ENCODE measurements at regions not wholly inside any gene's neighbourhood (a gene's known extent, or its start where the extent isn't known, plus 50 kb on each side); places are given as distances from the start of the nearest gene placed in this dataset.
A peak's percentile ranks its signal among the peaks of the same experiment; 100 is the strongest.

DNA sequence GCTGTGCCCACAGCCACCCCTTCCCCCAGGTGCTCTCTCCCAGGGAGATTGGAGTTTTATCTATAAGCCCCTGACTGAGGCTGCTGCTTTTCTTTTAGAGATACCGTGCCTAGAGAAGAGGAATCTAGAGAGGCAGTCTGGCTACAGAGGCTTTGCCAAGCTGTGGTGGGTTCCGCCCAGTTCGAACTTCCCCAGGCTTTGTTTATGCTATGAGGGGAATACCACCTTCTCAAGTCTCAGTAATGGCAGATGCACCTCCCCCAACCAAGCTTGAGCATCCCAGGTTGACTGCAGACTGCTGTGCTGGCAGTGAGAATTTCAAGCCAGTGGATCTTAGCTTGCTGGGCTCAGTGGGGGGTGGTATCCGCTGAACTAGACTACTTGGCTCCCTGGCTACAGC, 157.4 kb downstream of the CAAP1 start:
- DNase-seq: no peak

DNA sequence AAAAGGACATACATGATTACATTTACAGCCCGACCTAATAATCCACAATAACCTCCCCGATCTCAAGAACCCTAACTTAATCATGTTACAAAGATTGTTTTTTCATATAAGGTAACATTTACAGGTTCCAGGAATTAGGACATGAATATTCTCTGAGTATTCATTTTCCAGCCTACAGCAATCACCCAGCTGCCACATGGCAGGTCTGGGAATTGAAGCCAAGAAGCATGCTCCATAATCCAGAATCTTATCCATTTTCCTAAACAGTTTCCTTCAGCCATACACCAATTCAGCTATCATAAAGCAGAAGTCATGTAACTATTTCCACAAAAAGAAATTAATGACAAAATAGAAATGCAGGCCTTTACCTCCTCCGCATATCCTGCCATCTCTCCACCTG, 163.4 kb downstream of the CAAP1 start:
- DNase-seq: no peak

DNA sequence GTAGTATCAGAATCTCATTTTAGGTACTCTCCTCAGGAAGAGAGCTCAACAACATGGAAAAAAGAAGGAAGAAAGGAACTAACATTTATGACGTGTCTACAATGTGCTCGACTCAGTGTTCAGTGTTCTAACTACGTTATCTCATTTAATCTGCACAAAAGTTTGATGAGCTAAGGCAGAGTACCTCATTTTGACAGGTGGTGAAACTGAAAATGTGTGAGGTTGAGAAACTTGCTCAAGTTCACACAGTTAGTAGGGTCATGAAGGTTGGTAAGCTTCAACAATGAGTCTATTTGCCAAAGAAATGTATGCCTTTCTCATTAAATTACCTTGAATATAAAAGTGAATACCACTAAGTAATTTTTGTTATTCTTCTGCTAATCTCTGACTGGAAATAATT, 165.1 kb downstream of the CAAP1 start:
- no peak for DNase-seq

DNA sequence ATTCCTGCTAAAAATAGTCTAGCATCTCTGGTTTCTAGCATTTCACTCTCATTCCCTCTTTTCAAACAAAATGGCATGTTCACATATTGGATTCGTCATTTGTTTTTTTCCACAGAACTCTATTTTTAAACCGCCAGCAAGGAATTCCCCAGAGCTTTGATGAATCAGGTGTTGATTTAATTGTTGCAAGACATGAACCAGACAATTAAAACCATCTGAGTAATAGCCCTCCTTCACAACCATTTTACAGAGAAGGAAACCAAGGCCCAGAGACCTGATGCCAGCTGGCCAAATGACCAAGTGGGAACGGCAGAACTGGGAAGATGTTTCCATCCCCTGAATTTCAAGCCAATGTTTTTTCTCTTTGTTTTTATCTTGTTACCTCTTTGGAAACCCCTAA, 167.0 kb downstream of the CAAP1 start:
- no peak for DNase-seq

DNA sequence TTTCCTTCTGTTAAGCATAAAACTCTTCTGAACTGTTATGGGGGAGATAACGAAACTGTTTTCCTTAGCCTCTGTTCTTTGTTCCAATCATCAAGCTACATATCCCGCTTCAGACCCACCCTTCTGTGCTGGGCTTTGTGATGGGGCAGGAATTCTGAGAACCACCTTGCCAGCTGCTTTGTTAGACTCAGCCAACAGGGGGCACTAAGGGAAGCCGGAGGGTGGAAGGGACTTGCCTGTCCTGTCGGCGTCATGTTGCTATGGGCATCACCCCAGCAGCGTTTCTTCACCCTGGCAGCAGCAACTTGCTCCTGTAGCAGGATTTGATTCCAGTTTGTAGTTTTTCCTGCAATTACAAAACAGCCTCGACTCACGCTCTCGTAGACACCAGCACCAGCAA, 169.1 kb downstream of the CAAP1 start:
- DNase-seq: peak; percentile 13 to 29

DNA sequence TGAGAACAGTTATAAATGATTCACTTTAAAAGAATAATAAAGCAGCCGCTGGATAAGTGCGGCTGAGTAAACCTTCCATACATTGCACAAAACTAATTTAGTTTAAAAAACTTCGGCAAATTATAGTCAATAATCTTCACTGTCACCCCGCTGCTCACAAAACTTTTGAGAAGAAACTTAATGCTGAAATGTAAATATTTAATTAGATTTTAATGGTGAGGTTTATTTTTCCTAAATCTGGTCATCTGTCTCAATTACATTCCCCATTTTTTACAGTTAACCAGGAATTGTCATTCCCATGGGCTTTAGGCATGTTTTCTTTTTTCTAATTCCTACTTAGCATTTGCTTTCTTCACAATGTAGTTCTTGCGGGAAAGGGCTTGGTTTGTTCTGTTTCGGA, 169.8 kb downstream of the CAAP1 start:
- DNase-seq: no peak

DNA sequence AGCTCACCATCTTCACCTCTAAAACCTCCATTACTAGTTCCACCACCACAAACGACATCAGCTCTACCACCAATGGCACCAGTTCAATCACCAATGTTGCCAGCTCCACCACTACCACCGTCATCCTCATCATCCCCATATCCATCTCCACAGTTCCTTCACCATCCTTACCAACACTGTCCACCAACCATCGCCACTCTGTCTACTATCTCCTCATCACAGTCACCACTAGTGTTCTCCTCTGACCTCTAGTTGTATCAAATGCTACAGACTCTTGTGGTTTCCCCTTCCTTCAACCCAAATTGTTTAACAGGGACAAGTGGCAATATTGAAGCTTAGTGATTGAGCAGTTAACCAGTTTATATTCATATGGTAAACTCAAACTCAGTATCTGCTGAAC, 182.6 kb downstream of the CAAP1 start:
- no peak for DNase-seq

DNA sequence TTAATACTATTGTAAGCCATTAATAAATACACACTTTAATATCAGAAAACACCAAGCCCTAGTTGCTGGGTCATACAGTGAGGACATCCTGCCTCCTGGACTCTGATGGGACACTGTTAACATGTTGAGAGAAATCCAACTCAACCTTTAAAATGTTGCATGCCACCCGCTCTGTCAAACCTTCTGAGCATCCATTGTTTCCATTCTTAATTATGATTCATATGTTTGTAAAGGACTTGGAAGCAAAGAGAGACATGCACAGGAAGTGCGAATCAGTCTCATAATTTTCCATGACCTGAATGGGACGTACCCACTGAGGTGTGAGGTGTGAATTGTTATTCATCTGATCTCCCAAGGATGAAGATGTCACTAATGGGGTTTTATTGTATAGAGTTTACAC, 186.4 kb downstream of the CAAP1 start:
- no peak for DNase-seq

DNA sequence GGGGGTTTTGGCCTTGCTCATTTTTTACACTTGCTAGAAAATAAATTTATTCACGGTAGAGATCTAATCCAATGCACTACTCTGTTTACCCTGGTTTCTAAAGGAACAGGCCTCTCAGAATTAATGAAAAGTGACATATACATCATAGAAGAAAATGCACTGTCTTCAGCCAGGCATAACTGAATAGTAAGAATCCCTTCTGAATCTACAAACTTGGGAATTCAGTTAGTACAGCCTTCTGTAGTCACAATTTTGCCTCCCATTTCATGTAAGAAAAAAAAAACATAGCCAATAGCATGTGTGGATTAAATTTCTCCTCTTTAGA, 197.3 kb downstream of the CAAP1 start:
- DNase-seq: no peak

DNA sequence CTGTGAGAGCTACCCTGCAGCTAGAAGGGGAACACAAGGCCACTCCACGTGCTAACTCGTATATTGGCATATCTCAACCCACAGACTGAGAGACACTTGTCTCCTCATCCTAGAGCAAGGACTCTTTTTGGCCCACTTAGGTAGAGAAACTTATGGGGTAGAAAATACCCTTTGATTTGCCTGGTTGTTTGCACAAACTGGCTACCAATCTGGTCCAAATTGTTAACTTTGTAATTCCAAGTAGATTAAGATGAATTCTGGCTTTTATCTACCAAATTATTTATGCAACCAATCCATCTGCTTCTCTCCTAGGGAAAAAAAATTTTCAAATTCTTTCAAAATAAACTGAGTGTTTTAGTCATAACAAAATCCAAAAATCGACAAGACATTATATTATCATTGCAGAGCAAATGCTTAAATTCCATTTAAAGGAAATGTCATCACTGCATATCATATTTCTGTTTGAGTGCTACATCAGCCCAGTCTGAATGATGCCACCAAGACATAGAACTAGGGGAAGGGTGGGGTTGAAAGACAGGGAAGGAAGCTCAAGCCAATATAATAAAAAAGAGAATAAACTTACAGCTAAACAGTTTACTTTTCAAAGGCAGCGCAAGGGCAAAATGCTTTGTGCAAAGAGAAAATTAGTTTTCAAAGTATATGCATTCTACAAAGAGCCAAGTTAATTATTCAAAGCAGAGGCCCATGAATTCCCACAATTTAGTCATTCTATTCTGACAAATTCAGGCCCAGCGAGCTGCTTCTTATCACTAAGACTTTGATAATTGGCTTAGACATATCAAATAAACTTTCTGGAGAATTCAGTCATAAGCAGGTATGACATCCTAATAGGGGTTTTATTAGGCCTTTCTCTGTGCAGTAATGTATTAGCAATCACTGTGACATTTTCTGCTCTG, 198.0 kb downstream of the CAAP1 start:
- no peak for DNase-seq

DNA sequence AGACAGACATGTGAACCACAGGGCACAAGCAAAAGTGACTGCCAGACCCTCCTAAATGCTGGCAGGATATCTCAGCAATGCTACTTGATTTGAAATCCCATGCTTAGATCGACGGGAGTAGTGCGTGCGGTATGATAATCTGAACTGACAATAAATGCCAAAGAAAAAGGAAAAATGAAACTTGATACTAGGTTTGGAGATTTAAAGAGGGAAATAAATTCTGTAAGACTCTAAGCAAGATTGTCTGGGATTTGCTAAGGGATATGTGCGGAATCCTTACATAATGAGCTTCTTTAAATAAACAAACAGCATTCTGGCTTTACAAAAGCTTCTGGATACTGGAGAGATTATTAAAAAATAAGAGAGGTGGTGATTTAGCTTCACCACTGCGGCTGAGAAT, 203.6 kb downstream of the CAAP1 start:
- DNase-seq: no peak

DNA sequence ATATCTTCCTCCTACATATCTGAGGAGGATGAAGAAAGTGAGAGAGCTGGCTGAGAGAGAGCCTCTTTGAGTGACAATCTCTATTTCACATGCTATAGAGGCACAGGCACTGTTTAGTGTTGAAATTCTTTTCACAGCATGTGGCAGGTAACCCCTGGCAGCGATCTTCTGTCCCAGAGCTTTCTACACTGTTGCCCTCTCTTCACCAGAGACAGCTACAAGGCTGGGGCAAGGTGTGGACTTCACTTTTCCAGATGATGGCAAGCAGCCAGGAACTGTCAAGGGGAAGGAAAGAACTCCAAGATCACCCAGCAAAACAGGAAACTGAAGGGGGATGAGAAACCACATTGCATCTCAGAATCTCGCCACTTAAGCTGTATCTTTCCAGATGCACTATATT, 205.2 kb downstream of the CAAP1 start:
- DNase-seq: no peak

DNA sequence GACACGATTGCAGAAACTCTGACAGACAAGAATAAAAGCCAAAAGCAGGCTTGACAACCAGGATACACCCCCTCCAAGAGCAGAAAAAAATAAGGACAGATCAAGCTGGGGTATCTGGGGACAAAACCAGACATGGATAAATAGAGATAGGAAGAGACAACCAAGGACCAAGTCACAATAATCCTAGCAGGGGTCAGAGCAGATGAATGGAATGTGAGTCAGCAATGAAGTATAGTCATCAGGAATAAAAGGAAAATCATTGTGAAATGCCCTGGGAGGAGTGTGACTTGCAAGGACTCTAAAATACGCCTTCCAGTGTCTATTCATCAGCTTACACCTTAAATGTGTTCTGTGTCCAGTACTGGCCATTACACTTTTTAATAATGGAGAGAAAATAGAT, 206.8 kb downstream of the CAAP1 start:
- DNase-seq: no peak

DNA sequence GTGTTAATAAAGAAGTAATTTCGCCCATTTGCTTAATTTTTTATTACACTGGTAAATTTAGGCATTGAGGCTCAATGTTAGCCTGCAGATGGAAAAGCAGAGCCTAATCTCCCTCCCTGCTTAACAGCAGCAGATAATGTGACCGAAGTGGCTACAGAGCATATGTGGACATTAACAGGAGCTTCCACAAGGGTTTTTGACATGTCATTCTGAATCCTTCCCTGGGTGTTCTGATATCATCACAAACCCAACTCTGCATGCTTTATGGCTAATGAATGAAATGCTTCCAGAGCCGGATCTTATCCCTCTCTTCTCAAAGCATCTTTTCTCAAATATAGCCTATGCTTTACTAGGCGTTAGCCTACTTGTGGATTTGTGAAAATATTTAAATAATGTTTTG, 208.6 kb downstream of the CAAP1 start:
- DNase-seq: no peak

DNA sequence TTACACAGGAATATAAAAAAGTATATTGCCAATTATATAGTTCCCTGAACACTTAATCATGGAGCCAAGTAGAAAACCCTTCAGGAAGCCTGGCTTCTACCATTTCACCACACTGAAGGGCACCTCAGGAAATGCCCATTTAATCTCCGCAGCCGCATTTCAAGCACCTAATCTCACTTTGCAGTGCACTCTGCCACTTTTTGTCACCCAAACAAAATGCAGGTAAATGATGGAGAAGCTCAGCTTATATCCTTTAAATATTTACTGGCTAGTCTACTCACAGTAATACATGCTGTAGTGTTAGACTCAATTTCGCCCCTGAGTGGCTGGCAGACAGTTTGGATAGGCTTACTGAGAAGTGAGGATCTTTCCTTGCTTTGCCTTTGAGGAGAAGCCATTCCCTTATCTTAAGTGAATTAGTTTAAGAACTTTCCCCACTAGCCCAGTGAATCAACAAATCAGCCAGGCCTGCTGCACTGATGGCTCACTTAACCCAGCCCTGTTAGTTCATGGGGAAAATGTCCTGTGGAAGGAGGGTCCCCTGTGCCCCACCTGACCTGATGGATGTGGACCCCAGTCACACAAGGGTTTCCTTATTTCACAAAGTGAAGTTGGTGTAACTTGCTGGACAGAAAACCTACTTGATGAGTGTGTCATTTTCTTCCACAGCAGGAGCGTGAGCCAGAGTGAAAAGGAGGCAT, 209.7 kb downstream of the CAAP1 start:
- no peak for DNase-seq

DNA sequence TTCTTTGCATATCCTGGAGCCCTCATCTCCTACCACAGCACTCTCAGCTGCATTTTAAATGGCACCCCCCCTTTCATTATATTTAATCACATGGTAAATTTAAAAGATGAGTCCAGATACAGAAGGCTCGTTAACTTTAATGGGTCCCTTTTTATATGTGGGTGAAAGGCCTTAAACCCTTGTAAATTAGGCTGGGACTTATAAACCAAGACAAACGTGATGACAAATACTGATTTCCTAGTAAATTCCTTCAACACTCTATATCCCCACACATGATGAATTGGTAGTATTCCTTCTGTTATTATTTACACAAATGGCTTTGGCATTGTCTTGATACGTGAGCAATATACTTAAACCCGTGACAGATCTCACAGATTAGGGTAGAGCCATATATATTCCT, 210.6 kb downstream of the CAAP1 start:
- DNase-seq: no peak

DNA sequence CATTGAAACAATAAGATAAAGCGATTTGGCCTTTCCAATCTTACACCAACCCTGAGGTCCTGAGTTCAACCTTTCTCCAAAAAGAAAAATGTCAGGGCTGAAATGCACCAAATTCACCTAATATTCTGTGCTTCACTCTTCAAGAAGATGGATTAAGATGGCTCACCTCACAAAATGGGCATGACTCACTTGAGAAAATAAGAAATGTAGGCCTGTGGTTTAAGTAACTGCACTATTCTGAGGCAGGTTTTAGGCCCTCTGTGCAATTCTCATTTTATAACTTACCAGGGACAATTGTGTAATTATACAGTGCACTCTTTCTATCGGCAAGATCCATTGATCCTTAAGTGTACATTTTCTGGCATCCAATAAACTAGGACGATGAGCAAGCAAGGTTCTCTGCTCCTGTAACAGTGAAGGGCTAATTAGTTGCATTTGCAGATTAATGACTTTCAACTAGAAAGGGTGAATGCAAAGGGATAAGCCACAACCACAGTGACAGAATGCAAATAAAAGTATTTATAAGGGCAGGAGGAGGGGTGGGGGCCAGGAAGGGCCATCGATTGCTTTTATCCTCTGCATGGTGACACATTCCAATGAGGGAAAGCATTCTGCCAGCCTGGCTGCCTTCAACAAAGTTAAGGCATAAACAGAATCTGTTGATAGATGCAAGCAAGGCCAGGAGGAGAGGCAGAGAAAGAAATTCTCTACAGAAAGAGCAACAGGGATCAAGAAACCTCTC, 214.5 kb downstream of the CAAP1 start:
- DNase-seq: no peak

DNA sequence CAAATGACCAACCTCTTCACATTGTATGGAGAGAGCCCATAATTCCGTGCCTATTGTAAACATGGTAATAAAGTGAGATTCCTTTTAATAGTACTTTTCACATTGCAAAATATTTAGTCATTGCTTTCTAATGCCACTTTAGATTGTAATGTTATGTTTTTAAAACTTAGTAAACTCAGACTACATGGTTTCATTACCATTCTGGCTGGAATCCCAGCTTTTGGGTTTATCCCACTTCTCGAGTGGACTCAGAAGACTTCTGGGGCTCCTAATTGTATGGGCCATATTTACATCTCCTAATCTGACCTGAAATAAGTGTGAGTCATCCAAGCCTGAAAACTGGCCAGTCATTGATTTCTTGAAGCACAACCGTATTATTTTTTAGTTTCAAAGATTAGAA, 217.6 kb downstream of the CAAP1 start:
- no peak for DNase-seq

DNA sequence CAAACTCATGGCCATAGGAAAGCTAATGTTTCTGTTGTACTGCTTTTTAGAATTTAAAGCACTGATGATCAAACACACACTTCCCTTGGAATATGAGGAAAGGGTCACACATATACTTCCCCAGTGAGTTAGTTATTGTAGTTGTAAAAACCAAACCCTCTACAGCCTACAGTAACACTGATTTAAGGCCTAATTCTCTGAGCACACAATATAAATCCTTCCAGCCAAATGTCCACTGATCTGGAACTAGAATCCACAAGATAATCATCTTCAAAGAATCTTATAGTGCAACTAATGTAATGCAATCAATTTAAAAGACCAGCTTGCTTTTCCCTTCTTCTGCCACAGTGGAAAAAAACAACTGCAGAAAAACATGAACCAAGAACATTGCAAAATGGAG, 219.3 kb downstream of the CAAP1 start:
- no peak for DNase-seq

DNA sequence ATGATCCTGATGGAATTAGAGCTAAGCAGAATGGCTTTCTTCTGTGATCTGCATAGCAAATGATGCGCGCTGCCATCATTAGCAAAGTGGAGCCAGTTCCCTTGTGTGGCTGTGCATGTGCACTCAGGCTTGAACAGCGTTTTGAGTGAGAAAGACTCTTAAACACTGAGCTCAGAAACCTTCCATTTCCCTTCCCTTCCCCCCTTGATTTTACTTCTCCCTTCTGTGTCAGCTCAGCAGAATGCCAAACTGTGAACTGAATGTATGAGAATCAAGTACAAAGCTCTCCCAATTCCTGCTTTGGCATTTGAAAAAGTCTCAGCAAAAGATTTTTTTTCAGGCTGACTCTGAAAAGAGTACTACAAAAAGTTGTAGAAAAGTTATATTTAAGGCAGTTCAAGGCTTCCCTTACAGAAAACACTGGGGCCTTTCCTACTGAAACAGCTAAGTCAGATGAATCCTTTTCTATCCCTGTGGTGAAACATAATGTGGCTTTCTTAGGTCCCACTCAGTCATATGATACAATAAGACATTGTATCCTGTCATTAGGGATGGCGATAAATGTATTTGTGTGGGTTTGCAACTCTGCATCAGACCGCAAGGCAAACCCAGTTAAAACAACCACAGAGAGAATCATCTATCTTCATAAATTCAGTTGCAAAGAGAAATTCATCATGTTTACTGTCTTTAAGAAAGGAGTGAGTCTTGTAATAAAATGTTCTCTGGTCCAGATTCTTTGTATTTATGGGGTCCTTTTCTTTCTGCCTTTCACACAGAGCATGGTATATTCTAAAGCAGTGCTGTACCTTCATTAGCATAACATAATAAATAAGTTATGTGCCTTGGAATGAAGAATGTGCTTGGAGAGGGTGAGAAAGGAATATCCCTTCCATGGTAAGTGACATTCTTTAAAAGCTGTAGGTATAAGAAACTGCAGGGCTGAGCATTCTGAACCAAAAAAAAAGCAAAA, 222.6 kb downstream of the CAAP1 start:
- no peak for DNase-seq

DNA sequence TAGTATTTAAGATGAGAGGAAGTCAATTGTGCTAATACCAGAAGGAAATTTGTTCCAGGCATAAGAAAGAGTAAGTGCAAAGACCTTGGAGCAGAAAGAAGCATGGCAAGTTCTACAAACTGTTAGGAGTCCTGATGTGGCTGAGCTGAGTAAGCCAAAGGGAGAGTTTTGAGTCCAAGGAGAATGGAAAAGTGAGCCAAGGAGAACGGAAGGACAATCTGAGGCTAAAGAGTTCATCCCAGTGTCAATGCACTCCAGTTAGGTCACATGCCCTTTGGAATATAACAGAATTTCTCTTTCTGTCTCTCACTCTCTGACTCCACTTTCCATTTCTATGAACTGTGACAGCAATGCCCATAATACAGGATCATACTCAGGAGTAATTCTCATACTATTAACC, 224.7 kb downstream of the CAAP1 start:
- DNase-seq: no peak

DNA sequence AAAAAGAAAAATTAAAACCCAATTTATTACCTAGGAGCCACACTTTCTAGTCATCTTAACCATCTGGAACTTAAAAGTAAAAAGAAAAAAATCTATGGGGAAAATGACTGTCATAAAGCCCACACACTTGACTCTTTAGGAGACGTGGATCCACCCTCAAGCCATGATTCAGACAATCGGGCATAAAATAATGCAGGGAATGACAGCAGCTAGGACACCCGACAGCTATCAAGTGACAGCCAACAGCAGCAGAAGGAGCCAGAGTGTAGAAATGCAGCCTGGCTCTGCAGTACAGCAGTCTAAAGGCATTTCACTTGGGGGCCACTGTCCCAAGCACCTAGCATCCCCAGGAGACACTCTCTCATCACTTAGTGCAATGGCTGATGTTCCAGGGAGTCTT, 226.9 kb downstream of the CAAP1 start:
- no peak for DNase-seq

All from inflammatory macrophage treated with lipopolysaccharide for 1 hour (primary cell).